C4-2B (cell line): ENCODE measurements at regions not wholly inside any gene's neighbourhood (a gene's known extent, or its start where the extent isn't known, plus 50 kb on each side); places are given as distances from the start of the nearest gene placed in this dataset.
"Not testable (repeated sequence)": the region's sequence is repeated elsewhere in the genome, so short reads cannot be mapped to it uniquely, and the experiment has no call there.

ENCODE experiments used
- H3K27ac ChIP-seq: fragments of 450-650 bp; 2 replicates; pipeline ENCODE4 v1.5.1; 2017
- CTCF ChIP-seq: fragments of 450-650 bp; conservative IDR thresholded peaks from 2 replicates; pipeline ENCODE4 v1.5.1; 2017; ENCODE audit warnings: mild to moderate bottlenecking
- ZFX ChIP-seq: fragments of 450-650 bp; IDR thresholded peaks from 2 replicates; pipeline ENCODE4 v1.6.1; 2017

GRCh38 chr11:39363571-39363970 is 2095.9 kb downstream of the LRRC4C start:
- TF ChIP-seq ZFX (no peak), CTCF (no peak)

GRCh38 chr11:39361557-39361956 is 2097.9 kb downstream of the LRRC4C start:
- TF ChIP-seq ZFX (no peak), CTCF (peak; percentile 40)
- no peak overlapping the region for H3K27ac ChIP-seq

More at GRCh38 chr11:39363571-39363970, 2095.9 kb downstream of the LRRC4C start:
- H3K27ac ChIP-seq = no peak overlapping the region

DNA sequence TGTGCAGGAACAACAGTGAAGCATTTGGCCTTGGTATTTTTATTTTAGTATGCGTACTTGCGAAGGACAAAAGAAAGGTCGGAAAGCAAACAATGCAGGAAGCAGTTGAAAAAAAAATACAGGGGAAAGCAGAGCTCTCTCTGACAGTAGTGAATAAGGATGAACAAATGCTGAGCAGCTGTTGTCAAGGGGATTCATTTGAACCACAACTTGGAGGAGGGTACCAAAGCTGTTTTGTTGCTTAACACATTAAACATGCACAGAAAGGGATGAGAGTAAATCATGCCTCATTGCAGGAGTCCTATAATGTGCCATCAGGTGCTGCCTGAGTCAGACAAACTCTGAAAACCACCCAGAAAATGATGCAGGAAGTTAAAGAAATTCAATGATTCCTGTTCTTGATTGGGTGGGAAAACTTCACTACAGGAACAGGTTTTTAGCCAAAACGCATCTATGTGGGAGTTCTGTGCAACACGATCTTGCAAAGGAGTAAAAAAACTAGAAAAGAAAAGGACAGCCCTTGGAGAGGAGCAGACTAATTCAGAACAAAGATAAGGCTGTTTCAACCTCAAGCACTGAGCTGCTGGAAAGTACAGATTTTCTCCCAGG is 2113.5 kb downstream of the LRRC4C start:
- no peak overlapping the region for H3K27ac ChIP-seq
- TF ChIP-seq ZFX (no peak), CTCF (no peak)

DNA sequence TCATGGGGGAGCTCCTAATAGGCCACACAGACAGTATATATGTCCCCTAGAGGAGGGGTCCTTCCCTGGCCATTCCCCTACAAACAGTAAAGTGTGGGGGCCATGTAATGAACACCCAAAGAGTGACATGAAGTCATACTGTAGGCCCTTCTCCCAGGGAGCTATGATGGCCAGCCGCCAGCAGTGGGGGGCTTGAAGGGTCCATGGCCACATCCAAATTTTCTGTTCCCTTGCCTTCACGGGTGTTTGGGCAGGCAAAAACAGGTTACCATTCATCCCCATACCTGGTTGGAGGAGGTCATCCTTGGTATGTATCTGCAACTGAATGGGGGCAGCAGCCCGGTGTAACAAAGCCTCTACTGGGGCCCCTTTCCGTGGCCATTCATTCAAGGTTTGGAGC is 2118.0 kb downstream of the LRRC4C start:
- H3K27ac ChIP-seq = no peak overlapping the region
- TF ChIP-seq ZFX (no peak), CTCF (no peak)

DNA sequence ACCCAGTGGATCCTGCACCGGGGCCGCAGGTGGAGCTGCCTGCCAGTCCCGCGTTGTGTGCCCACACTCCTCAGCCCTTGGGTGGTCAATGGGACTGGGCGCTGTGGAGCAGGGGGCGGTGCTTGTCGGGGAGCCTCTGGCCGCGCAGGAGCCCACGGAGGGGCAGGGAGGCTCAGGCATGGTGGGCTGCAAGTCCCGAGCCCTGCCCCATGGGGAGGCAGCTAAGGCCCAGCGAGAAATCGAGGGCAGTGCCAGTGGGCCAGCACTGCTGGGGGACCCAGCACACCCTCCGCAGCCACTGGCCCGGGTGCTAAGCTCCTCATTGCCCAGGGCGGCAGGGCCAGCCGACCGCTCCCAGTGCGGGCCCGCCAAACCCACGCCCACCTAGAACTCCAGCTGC is 2126.4 kb downstream of the LRRC4C start:
- not testable (repeated sequence) for H3K27ac ChIP-seq

GRCh38 chr11:39327302-39327701 is 2132.2 kb downstream of the LRRC4C start:
- H3K27ac ChIP-seq = no peak overlapping the region
- TF ChIP-seq ZFX (no peak), CTCF (no peak)

GRCh38 chr11:39311888-39312287 is 2147.6 kb downstream of the LRRC4C start:
- not testable (repeated sequence) for H3K27ac ChIP-seq

DNA sequence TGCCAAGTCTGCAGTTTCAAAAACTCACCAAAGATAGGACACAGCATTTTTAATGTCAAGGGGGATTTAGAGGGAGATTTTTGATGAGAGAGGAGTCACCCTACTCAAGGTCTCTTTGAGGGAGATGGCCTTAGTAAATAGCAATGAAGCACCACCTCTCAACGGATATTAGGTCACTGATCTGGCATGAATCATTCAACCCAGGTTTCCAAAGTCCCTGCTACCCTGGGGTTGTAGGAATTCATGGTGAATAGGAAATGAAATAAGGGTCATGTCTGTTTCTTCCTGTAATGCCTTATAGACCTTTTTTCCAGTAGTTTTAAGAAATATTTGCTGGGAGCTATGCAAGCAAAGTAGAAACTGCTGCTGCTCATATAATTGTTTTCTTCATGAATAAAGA is 2154.9 kb downstream of the LRRC4C start:
- no peak for TF ChIP-seq ZFX
- H3K27ac ChIP-seq = no peak overlapping the region

- no peak for TF ChIP-seq ZFX
- no peak for TF ChIP-seq CTCF
Measured at GRCh38 chr11:39294648-39295047, 2164.8 kb downstream of the LRRC4C start.

More at GRCh38 chr11:39294648-39295047, 2164.8 kb downstream of the LRRC4C start:
- H3K27ac ChIP-seq = no peak overlapping the region
